GM21367 (cell line): ENCODE measurements at regions not wholly inside any gene's neighbourhood (a gene's known extent, or its start where the extent isn't known, plus 50 kb on each side); places are given as distances from the start of the nearest gene placed in this dataset.

Source experiments
- ATAC-seq: cut with Tn5 transposase; IDR thresholded peaks from one replicate; pipeline ENCODE4 v1.9.1; 2021; ENCODE audit not compliant: unreplicated experiment

DNA sequence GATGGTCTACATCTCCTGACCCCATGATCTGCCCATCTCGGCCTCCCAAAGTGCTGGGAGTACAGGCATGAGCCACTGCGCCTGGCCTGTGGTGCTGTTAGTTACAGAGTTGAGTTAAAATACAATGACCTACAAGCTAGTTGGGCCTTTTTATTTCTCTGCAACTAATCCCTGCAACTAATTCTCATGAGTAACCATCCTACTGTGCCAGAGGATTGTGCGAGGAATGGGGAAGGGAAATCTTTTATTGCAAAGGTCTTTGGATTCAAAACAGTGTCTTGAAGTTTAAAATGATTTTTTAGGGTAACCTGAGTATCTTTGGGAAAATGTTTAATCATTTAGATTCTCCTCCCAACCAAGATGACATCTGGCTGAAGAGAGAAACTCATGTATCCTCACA is 88.8 kb upstream of the RMDN2 start:
- no peak for ATAC-seq

DNA sequence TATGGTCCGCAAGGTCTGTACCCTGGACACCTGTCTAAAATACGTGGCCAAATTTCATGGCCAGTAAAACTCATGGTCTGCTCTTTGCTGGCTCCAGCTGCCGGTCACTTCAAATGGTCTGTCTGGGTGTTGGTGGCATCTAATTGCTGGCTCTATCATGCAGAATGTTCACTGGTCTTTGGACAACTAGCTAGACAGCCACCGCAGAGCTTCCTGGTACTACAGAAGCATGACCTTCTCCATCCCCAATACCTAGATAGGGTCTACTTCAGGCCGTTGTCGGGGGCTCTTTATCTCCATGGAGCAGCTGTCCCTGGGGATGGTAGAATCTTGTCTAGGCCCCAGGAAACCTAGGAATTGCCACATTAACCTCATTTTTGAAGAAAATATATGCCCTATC is 88.4 kb upstream of the RMDN2 start:
- no peak for ATAC-seq

- no peak for ATAC-seq
These were observed 87.3 kb upstream of the RMDN2 start for GRCh38 chr2:37837628-37838328.

- no peak for ATAC-seq
These were observed 86.4 kb upstream of the RMDN2 start for GRCh38 chr2:37838541-37839167.

DNA sequence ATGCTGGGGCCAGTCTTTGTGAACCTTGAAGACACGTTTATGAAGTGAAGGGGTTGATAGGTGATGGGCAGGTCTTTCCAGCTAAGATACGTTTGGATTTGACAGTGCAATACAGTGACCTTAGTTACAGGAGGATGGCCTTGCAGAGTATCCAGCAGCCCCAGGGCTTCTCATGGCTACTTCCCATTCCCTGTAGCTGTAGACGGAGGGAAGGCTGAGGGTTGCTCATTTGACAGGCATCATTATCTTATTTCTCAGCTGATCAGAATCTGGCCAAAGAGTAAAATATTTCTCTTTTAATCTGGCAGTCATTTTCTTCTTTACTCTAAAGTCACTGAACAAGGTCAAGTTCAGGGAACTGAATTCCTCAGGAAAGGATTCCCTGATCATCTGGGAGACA is 85.1 kb upstream of the RMDN2 start:
- ATAC-seq, result no peak

GRCh38 chr2:37842732-37843440 is 82.2 kb upstream of the RMDN2 start:
- ATAC-seq, result no peak

- no peak for ATAC-seq
These were observed 81.5 kb upstream of the RMDN2 start for GRCh38 chr2:37843556-37843955.

DNA sequence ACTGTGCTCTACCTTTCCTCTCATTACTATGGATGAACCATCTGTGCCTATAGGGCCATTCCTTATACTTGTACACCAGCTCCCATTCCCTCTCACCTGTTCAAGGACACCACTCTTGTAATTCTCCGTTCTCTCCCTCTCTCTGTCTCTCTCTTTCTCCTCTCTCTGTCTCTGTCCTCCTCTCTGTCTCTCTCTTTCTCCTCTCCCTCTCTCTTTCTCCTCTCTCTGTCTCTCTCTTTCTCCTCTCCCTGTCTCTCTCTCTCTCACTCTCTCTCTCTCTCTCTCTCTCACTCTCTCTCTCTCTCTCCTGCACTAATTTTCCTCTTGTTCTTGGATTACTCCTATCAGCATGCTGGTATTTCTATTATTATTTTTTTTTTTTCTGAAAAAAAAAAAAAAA is 78.9 kb upstream of the RMDN2 start:
- no peak for ATAC-seq

DNA sequence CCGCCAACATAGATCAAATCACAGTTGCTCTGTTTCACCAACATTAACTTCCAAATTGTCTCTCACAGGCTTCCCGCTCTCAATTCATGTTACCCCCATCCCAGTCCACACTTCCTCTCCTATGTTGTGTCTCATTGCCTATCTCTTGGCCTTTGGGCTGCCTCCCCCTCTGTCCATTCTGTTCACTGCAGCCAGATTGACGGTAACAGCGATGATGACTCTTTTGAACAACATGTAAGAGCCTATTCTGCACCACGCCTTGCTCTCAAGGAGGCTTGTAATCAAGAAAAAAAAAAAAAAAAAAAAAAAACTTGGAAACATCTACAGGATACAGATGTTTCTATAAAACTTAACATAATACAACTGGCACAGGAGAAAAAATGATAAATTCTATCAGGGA is 77.3 kb upstream of the RMDN2 start:
- no peak for ATAC-seq

DNA sequence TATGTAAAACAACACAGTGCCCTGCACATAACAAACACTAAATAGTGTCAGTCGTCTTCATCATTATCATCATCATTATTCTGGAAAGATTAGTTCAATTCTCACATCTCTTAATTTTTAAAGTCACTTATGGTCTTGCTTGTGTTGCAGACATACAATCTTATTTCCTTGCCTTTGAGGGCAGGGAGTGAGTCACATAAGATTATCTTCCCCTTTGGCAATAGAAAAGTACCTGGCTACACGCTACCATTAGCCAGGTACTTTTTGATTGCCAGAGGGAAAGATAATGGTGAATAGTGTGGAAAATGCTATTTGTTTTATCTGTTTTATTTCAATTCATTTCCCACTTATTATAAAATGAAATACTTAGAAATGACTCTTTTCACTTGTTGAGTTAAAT is 76.6 kb upstream of the RMDN2 start:
- ATAC-seq, result no peak

DNA sequence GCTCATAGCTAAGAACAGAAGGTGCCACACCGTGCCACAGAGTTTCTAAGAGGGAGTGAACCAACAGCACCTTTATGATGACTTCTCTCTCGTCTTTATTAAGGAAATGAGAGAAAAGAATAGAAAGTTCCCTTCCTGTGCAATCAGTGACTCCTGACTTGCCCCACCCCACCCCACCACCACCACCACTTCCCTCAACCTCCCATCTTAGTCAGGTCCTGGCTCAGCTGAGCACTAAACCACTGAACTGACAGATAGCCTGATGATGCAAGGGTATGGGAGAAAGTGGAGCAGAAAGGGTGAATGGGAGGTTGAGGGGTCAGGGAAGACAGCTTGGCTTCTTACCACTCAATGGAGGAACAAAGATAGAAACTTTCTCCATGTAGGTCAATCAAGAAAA is 75.2 kb upstream of the RMDN2 start:
- no peak for ATAC-seq

DNA sequence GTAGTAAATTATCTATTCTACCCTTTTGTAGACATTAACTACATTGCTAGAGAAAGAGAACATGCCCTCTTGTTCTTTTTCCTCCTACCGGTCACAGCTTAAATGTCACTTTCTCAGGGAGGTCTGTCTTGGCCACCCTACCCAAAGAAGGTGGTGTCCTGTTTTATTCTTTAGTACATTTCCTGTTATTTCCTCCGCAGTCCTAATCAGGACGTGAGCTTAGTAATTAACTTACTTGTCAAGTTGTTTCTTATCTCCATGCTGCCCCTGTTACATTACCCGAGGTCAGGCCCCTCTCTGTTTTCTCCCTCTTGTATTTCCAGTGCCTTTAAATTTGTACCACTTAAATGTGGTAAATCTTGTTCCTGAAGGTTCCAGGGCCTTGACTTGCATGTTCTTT is 73.7 kb upstream of the RMDN2 start:
- ATAC-seq, result peak; percentile 31

DNA sequence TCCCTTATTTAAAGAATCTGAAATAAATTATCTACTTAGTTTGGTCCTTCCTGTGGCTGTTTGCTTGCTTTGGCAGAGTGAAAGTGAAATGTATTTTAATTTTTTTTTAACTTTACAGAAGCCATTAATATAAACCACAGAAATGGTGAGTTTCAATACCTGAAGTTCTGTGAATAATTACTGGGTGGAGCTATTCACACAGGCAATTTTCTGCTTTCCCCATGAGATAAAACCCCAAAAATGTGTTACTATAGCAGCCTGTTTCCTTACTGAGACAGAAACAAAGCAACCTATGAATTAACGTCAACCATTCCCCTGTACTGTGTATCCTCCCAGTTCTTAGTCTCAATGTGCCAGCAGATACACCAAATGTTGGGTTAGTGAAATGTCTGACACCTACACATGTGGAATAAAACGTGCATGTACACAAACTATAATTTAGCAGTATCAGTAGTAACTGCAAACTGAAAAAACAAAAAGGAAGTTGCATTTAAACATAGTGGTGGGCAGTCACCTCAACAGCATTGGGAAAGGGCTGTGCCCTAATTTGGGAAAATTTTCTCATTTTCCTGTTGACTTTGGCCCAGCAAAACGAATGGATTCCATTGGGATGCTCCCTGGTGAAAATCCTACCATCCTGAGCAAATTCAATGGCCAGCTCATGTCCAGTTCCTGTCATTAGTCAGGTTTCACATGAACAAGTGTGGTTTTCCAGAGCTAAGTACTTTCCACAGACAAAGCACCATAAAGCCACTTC is 73.1 kb upstream of the RMDN2 start:
- peak; percentile 74 for ATAC-seq

DNA sequence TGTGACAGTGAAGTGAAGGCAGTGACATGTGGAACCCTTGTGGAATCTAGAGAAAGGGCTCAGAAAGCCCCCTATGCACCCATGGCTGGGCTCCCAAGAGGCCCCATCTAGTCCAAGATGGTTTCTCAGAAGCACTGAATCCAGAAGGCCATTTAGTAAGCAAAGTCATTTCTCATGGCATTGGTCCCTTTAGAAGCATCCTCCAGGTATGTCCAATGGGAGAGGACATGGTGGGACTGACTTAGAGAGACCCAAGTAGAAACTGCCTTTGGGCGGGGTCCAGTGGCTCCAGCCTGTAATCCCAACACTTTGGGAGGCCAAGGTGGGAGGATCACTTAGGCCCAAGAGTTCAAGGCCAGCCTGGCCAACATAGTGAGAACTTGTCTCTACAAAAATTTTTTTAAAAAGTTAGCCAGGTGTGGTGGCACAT is 72.5 kb upstream of the RMDN2 start:
- ATAC-seq, result no peak

DNA sequence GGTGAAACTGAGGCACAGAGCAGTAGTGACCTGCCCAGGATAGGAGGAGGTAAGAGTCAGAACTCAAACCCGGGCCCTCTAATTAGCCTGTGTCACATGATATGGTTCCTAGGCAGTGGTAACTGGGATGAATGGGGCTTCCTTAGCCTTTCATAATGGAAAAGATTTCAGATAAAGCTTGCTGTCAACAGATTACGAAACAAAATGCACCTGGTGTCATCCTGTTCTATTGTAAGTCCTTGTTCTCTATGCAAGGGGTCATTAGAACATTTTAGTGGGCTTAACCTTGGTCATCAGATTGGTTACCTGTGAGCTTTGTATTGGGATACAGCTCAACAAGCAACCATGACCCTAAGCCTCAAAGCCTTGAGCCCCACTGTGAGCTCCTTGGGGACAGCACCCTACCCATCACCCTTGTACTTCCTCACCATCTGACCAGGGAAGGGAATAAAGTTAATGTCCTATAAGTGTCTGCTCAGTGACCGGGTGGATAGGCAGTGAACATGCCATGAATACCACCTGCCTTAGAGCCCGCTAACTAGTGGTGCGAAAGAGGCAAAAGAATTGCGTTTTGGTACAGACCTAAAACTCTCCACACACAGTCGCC is 70.3 kb upstream of the RMDN2 start:
- no peak for ATAC-seq

DNA sequence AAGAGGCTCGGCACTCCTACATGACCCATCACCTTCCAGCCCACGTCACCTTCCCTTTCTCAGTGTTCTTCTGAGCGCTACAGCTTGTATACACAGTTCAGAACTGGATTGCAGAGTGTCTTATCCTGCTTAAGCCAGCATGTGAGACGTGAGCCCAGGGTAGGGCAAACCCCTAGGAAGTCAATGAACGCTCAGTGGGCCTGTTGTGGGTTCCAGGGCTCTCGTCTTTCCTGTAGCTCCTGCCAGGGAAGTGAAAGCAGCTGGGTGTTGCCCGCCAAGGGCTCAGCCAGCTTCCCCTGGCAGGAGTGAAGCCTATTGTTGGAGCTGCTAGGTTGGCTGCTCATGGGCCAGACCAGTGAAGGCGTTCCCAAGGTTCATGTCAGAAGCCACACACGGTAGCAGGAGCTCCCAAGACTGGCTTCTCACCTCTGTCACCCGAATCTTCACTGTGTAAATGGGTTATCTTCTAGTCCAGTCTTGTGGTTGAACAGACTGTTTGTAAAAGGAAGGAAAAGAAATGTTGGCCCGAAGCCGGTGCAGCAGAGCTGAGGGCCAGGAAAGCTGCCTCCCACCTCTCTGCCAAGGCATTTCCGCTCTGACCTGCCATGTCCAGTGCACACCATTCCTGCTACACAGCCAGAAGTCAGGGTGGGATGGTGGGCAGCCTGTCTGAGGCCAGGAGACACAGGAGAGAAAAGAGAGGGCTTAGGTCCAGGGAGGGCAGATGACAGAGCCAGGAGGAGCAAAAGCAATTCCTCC is 69.6 kb upstream of the RMDN2 start:
- ATAC-seq, result no peak

GRCh38 chr2:37856101-37856751 is 68.9 kb upstream of the RMDN2 start:
- no peak for ATAC-seq

GRCh38 chr2:37857575-37858399 is 67.3 kb upstream of the RMDN2 start:
- no peak for ATAC-seq

GRCh38 chr2:37858400-37858711 is 66.7 kb upstream of the RMDN2 start:
- ATAC-seq, result no peak
